HepG2 (cell line): ENCODE measurements at regions not wholly inside any gene's neighbourhood (a gene's known extent, or its start where the extent isn't known, plus 50 kb on each side); places are given as distances from the start of the nearest gene placed in this dataset.

Source experiments
- ATAC-seq: fragments of 200-7000 bp; cut with Tn5 transposase; 3 replicates; pipeline ENCODE4 v1.9.1; 2020; ENCODE audit warnings: mild to moderate bottlenecking, moderate library complexity
- BruUV-seq: library from RNA; stranded (reverse); fragments of 400-500 nt; replicated peaks from 2 replicates; lab custom pipeline; 2021; lab: Mats Ljungman, UMichigan
- CTCF ChIA-PET: fragments of 300-600 bp; formaldehyde crosslinking; extraction: SDS; loops from one replicate; lab custom pipeline; 2021; ENCODE audit warnings: low total read pairs, inconsistent platforms, low intra/inter-chr PET ratio; lab: Yijun Ruan, JAX
- POLR2A ChIA-PET: fragments of 350-600 bp; sonication (Branson Sonifier 250); formaldehyde crosslinking; loops from one replicate; lab custom pipeline; 2020; ENCODE audit warnings: antibody characterized with exemption, inconsistent platforms; lab: Yijun Ruan, JAX
- DNase-seq: peaks from one replicate; pipeline ENCODE4 v3.0.0-alpha.2; 2015; ENCODE audit warnings: low spot score
- FAIRE-seq: peaks from 3 replicates; lab custom pipeline; 2011; peaks lifted over from hg19 to GRCh38; lab: Jason Lieb, UNC
- H2AFZ ChIP-seq: one replicate; pipeline ENCODE4 v1.6.1; 2011; ENCODE audit warnings: low read length, inconsistent platforms
- H3K27ac ChIP-seq: fragments of 300-600 bp; 3 replicates; pipeline ENCODE4 v1.8.0; 2011; ENCODE audit warnings: mixed run types, mild to moderate bottlenecking, mixed read lengths, low read length, inconsistent platforms; ENCODE audit not compliant: insufficient read depth; ENCODE audit errors: extremely low read length
- H3K27me3 ChIP-seq, 2 experiments: fragments of 200-600 bp in 1 of 2; 2 replicates in 1 of 2; 3 replicates in 1 of 2; pipeline versions ENCODE4 v1.6.0 to v1.8.0; 2011; ENCODE audit warnings: low read length in 2 of 2, mild to moderate bottlenecking in 2 of 2, moderate library complexity in 2 of 2, inconsistent platforms in 1 of 2; ENCODE audit not compliant: insufficient read depth in 2 of 2, control insufficient read depth in 1 of 2
- H3K36me3 ChIP-seq, 2 experiments: fragments of 200-600 bp in 1 of 2; replicated peaks in 1 of 2; 2 replicates in 1 of 2; 3 replicates in 1 of 2; pipeline versions ENCODE4 v1.5.1 to v1.8.0; 2011; ENCODE audit warnings: low read length in 2 of 2, inconsistent platforms in 1 of 2; ENCODE audit not compliant: insufficient read depth in 2 of 2, control insufficient read depth in 1 of 2
- H3K4me1 ChIP-seq: 2 replicates; pipeline ENCODE4 v1.5.1; 2012; ENCODE audit warnings: low read length, inconsistent platforms; ENCODE audit not compliant: insufficient read depth
- H3K4me2 ChIP-seq: 2 replicates; pipeline ENCODE4 v1.6.0; 2011; ENCODE audit warnings: low read depth, low read length, inconsistent platforms
- H3K4me3 ChIP-seq, 3 experiments: fragments of 200-600 bp in 1 of 3; sonication (generic), shearing (Covaris generic) in 1 of 3; replicated peaks in 1 of 3; 2 replicates each; pipeline ENCODE4 v1.5.1; 2011 to 2016; ENCODE audit warnings: low read length in 3 of 3, inconsistent platforms in 2 of 3, low read depth in 2 of 3, mild to moderate bottlenecking in 2 of 3, control low read depth in 1 of 3, mixed read lengths in 1 of 3; ENCODE audit not compliant: insufficient read depth in 1 of 3
- H3K79me2 ChIP-seq: one replicate; pipeline ENCODE4 v1.6.1; 2011; ENCODE audit warnings: low read length, inconsistent platforms; ENCODE audit not compliant: insufficient read depth
- H3K9ac ChIP-seq: 2 replicates; pipeline ENCODE4 v1.6.0; 2011; ENCODE audit warnings: mild to moderate bottlenecking, low read depth, low read length, inconsistent platforms; ENCODE audit not compliant: insufficient read depth
- H3K9me3 ChIP-seq: 2 replicates; pipeline ENCODE4 v1.5.1; 2012; ENCODE audit warnings: mild to moderate bottlenecking, low read length
- H4K20me1 ChIP-seq: 2 replicates; pipeline ENCODE4 v1.6.0; 2011; ENCODE audit warnings: inconsistent platforms, mild to moderate bottlenecking, low read length, moderate library complexity; ENCODE audit not compliant: insufficient read depth
- ARID4A ChIP-seq: sonication (generic); formaldehyde crosslinking; IDR thresholded peaks from 2 replicates; pipeline ENCODE4 v1.5.0; 2020; ENCODE audit warnings: mild to moderate bottlenecking, missing genetic modification reagents, borderline replicate concordance
- FOXA3 ChIP-seq: IDR thresholded peaks from 2 replicates; pipeline ENCODE4 v1.6.1; 2016; ENCODE audit warnings: missing genetic modification reagents, missing compliant biosample characterization
- HCFC1 ChIP-seq: fragments of 150-350 bp; IDR thresholded peaks from 2 replicates; pipeline ENCODE4 v1.6.1; 2014; ENCODE audit warnings: low read depth, low read length
- KDM3A ChIP-seq: IDR thresholded peaks from 2 replicates; pipeline ENCODE4 v1.6.1; 2018; ENCODE audit warnings: low read depth, missing compliant biosample characterization
- RARA ChIP-seq: IDR thresholded peaks from 2 replicates; pipeline ENCODE4 v1.6.1; 2016; ENCODE audit warnings: missing genetic modification reagents, missing compliant biosample characterization
- SMAD1 ChIP-seq: sonication (generic); formaldehyde crosslinking; IDR thresholded peaks from 2 replicates; pipeline ENCODE4 v1.4.0; 2020; ENCODE audit warnings: missing genetic modification reagents, low read depth, mild to moderate bottlenecking, borderline replicate concordance
- TAF1 ChIP-seq: sonication (generic); formaldehyde crosslinking; IDR thresholded peaks from 2 replicates; pipeline ENCODE4 v1.4.0; 2020; ENCODE audit warnings: missing genetic modification reagents
- THAP7 ChIP-seq: sonication (generic); formaldehyde crosslinking; IDR thresholded peaks from 2 replicates; pipeline ENCODE4 v1.8.1; 2023; ENCODE audit warnings: mild to moderate bottlenecking, missing genetic modification reagents
- ZFP41 ChIP-seq: sonication (generic); formaldehyde crosslinking; IDR thresholded peaks from 2 replicates; pipeline ENCODE4 v1.4.0; 2020; ENCODE audit warnings: mild to moderate bottlenecking, missing genetic modification reagents, borderline replicate concordance
- ZNF180 ChIP-seq: sonication (generic); formaldehyde crosslinking; IDR thresholded peaks from 2 replicates; pipeline ENCODE4 v1.4.0; 2020; ENCODE audit warnings: low read depth, missing genetic modification reagents, borderline replicate concordance
- ZNF264 ChIP-seq: sonication (generic); formaldehyde crosslinking; IDR thresholded peaks from 2 replicates; pipeline ENCODE4 v1.4.0; 2020; ENCODE audit warnings: missing genetic modification reagents
- ZNF335 ChIP-seq: sonication (generic); formaldehyde crosslinking; IDR thresholded peaks from 2 replicates; pipeline ENCODE4 v1.4.0; 2020; ENCODE audit warnings: missing genetic modification reagents
- ZNF570 ChIP-seq: sonication (generic); formaldehyde crosslinking; IDR thresholded peaks from 2 replicates; pipeline ENCODE4 v1.4.0; 2020; ENCODE audit warnings: mild to moderate bottlenecking, missing genetic modification reagents, borderline replicate concordance
- ZNF790 ChIP-seq: sonication (generic); formaldehyde crosslinking; IDR thresholded peaks from 2 replicates; pipeline ENCODE4 v1.8.0; 2022; ENCODE audit warnings: missing genetic modification reagents, mild to moderate bottlenecking, borderline replicate concordance
- ZNF792 ChIP-seq: IDR thresholded peaks from 2 replicates; pipeline ENCODE4 v1.6.1; 2016
- WGBS: methylation state at CpG from one replicate; pipeline ENCODE4 v1.1.6; 2017; ENCODE audit warnings: low lambda C conversion rate; 5-methylcytosine and 5-hydroxymethylcytosine counted together
- in situ Hi-C: cut with HindIII; loops from 2 replicates; pipeline ENCODE4 v1.10.0; 2017; ENCODE audit warnings: low pct_unique_long_range_greater_than_20kb; ENCODE audit not compliant: extremely low pct_ligation_motif_present
- intact Hi-C: fragments of 100-400 bp; cut with micrococcal nuclease; formaldehyde crosslinking; loops from one replicate; pipeline ENCODE4 v1.10.0; 2022; ENCODE audit not compliant: unreplicated experiment
- TF ChIP-seq, protein P1 (sequence below): sonication (generic); formaldehyde crosslinking; IDR thresholded peaks from 2 replicates; pipeline ENCODE4 v1.8.1; 2023; ENCODE audit warnings: missing genetic modification reagents, mild to moderate bottlenecking, borderline replicate concordance
- TF ChIP-seq, protein P2 (sequence below): sonication (generic); formaldehyde crosslinking; IDR thresholded peaks from 2 replicates; pipeline ENCODE4 v1.8.0; 2022; ENCODE audit warnings: missing genetic modification reagents, mild to moderate bottlenecking, moderate library complexity, borderline replicate concordance
- TF ChIP-seq, protein P3 (sequence below): sonication (generic); formaldehyde crosslinking; IDR thresholded peaks from 2 replicates; pipeline ENCODE4 v1.4.0; 2020; ENCODE audit warnings: mild to moderate bottlenecking, missing genetic modification reagents

DNA sequence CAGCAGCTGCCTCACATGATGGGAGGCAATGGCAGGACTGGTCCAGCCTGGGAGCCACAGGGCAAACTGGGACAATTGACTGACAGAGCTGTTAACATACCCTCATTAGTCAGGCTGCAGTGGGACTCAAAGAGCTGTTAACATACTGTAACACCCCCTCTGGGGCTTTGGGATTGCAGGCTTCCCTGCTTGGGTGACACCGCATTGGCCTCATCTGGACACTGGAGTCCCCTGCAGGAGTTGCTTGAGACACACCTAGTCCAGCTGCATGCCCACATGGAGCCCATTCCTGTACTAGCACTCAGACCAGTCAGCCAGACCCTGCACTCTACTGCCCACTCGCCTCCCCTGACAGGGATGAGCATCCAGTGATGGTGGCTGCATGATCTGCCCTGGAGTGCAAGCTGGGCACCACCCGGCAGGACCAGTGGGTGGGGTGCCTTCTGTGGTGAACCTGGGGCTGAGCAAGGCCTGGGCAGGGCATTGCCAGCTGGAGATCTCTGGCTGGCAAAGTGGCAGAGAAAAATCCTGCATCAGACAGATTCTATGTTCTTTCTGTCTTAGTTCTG is 138.8 kb downstream of the DTHD1 start:
- no peak overlapping the region for H3K4me3 ChIP-seq
- ChIA-PET CTCF (no interaction called here), POLR2A (no interaction called here)
- intact Hi-C loops, result no loop called here
- WGBS, result 0% methylated on average over 1 of the region's 3 CpGs
- no TSS peak for BruUV-seq
- no peaks in the 10 kb centered on the region for H4K20me1 ChIP-seq
- no peaks in the 10 kb centered on the region for H3K27me3 ChIP-seq
- no peaks in the 10 kb centered on the region for H3K79me2 ChIP-seq
- no peak overlapping the region for H2AFZ ChIP-seq
- no peaks in the 10 kb centered on the region for H3K4me1 ChIP-seq
- DNase-seq, result no peak
- no peak overlapping the region for H3K9ac ChIP-seq
- in situ Hi-C loops, result no loop called here
- no peaks in the 10 kb centered on the region for H3K36me3 ChIP-seq
- no peak for ATAC-seq
- H3K9me3 ChIP-seq, result no peaks in the 10 kb centered on the region
- H3K4me2 ChIP-seq, result no peak overlapping the region
- no peak for FAIRE-seq
- H3K27ac ChIP-seq, result no peak overlapping the region
- TF ChIP-seq SMAD1 (CRISPR knock-in tag), result no peak
- TF ChIP-seq, protein P1, sequence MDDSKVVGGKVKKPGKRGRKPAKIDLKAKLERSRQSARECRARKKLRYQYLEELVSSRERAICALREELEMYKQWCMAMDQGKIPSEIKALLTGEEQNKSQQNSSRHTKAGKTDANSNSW (CRISPR knock-in tag), result no peak
- no peak for TF ChIP-seq THAP7 (CRISPR knock-in tag)
- TF ChIP-seq ZNF570 (CRISPR knock-in tag), result no peak
- TF ChIP-seq, protein P2, sequence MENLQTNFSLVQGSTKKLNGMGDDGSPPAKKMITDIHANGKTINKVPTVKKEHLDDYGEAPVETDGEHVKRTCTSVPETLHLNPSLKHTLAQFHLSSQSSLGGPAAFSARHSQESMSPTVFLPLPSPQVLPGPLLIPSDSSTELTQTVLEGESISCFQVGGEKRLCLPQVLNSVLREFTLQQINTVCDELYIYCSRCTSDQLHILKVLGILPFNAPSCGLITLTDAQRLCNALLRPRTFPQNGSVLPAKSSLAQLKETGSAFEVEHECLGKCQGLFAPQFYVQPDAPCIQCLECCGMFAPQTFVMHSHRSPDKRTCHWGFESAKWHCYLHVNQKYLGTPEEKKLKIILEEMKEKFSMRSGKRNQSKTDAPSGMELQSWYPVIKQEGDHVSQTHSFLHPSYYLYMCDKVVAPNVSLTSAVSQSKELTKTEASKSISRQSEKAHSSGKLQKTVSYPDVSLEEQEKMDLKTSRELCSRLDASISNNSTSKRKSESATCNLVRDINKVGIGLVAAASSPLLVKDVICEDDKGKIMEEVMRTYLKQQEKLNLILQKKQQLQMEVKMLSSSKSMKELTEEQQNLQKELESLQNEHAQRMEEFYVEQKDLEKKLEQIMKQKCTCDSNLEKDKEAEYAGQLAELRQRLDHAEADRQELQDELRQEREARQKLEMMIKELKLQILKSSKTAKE (CRISPR knock-in tag), result no peak
- TF ChIP-seq KDM3A (CRISPR knock-in tag), result no peak
- TF ChIP-seq ZNF792 (CRISPR knock-in tag), result no peak
- TF ChIP-seq ZNF335 (CRISPR knock-in tag), result no peak
- TF ChIP-seq, protein P3, sequence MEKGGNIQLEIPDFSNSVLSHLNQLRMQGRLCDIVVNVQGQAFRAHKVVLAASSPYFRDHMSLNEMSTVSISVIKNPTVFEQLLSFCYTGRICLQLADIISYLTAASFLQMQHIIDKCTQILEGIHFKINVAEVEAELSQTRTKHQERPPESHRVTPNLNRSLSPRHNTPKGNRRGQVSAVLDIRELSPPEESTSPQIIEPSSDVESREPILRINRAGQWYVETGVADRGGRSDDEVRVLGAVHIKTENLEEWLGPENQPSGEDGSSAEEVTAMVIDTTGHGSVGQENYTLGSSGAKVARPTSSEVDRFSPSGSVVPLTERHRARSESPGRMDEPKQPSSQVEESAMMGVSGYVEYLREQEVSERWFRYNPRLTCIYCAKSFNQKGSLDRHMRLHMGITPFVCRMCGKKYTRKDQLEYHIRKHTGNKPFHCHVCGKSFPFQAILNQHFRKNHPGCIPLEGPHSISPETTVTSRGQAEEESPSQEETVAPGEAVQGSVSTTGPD (CRISPR knock-in tag), result no peak
- TF ChIP-seq ZNF264 (CRISPR knock-in tag), result no peak
- TF ChIP-seq FOXA3 (CRISPR knock-in tag), result no peak
- TF ChIP-seq RARA (CRISPR knock-in tag), result no peak
- TF ChIP-seq ZFP41 (CRISPR knock-in tag), result no peak
- TF ChIP-seq TAF1, result no peak
- no peak for TF ChIP-seq ZNF790 (CRISPR knock-in tag)
- TF ChIP-seq ZNF180 (CRISPR knock-in tag), result no peak
- no peak for TF ChIP-seq HCFC1
- TF ChIP-seq ARID4A (CRISPR knock-in tag), result no peak
